HEK293T (cell line): ENCODE measurements at regions not wholly inside any gene's neighbourhood (a gene's known extent, or its start where the extent isn't known, plus 50 kb on each side); places are given as distances from the start of the nearest gene placed in this dataset.

Experiments
- CTBP1 ChIP-seq: fragments of 450-650 bp; IDR thresholded peaks from 2 replicates; pipeline ENCODE4 v1.6.1; 2016; ENCODE audit warnings: borderline replicate concordance
- FOXM1 ChIP-seq: fragments of 450-650 bp; IDR thresholded peaks from 2 replicates; pipeline ENCODE4 v1.6.1; 2017; ENCODE audit warnings: mild to moderate bottlenecking, borderline replicate concordance
- HDGF ChIP-seq: fragments of 450-650 bp; IDR thresholded peaks from 2 replicates; pipeline ENCODE4 v1.6.1; 2017; ENCODE audit warnings: antibody characterized with exemption, borderline replicate concordance
- L3MBTL2 ChIP-seq: fragments of 450-650 bp; conservative IDR thresholded peaks from 2 replicates; pipeline ENCODE4 v1.6.1; 2016; ENCODE audit warnings: mild to moderate bottlenecking
- NFRKB ChIP-seq: fragments of 450-650 bp; IDR thresholded peaks from 2 replicates; pipeline ENCODE4 v1.6.1; 2016; ENCODE audit warnings: mild to moderate bottlenecking, moderate library complexity
- SP1 ChIP-seq: fragments of 450-650 bp; IDR thresholded peaks from 2 replicates; pipeline ENCODE4 v1.6.1; 2017
- SUZ12 ChIP-seq: fragments of 450-650 bp; IDR thresholded peaks from 2 replicates; pipeline ENCODE4 v1.6.1; 2016; ENCODE audit warnings: mild to moderate bottlenecking
- ZNF384 ChIP-seq: fragments of 450-650 bp; IDR thresholded peaks from 2 replicates; pipeline ENCODE4 v1.6.1; 2016

DNA sequence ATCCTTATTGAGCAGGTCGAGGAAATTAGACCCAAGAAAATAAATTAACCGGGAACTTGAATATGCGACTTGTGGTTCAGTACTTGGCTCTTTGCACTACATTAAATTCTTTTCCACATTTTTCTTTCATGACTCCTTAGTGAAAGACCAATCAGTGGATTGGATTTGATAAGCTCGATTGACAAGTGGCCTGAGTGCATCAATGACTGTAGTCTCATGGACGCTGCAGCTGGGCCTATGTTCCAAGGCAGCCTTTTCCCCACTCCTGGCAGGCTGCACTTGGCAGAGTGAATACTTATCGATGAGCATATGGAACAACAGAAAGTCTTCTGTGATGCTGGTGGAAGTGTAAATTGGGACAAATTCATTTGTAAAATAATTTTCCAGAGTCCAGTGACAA lies 210.8 kb upstream of the EXOC2 start:
- TF ChIP-seq HDGF: no peak
- no peak for TF ChIP-seq SP1
- no peak for TF ChIP-seq NFRKB
- no peak for TF ChIP-seq CTBP1
- no peak for TF ChIP-seq L3MBTL2
- TF ChIP-seq FOXM1: no peak
- no peak for TF ChIP-seq ZNF384
- TF ChIP-seq SUZ12: no peak
